SK-N-SH treated with all-trans-retinoic acid at 6 μM for 48 hours (cell line): ENCODE measurements at regions not wholly inside any gene's neighbourhood (a gene's known extent, or its start where the extent isn't known, plus 50 kb on each side); places are given as distances from the start of the nearest gene placed in this dataset.

Experiments used
- ARNTL ChIP-seq: fragments of 450-650 bp; formaldehyde crosslinking; IDR thresholded peaks from 2 replicates; pipeline ENCODE4 v1.5.0; 2020; ENCODE audit warnings: low read depth, mild to moderate bottlenecking, moderate library complexity, borderline replicate concordance
- CSDC2 ChIP-seq: fragments of 250-450 bp; sonication (Bioruptor Pico); IDR thresholded peaks from 2 replicates; pipeline ENCODE4 v1.5.0; 2020; ENCODE audit warnings: mild to moderate bottlenecking, moderate library complexity
- ISL1 ChIP-seq: fragments of 250-450 bp; sonication (Bioruptor Pico); IDR thresholded peaks from 2 replicates; pipeline ENCODE4 v2.1.2; 2022; ENCODE audit warnings: mild to moderate bottlenecking, moderate library complexity
- OSR1 ChIP-seq: fragments of 250-450 bp; sonication (Bioruptor Pico); IDR thresholded peaks from 2 replicates; pipeline ENCODE4 v1.8.0; 2022; ENCODE audit warnings: moderate library complexity, mild to moderate bottlenecking, inconsistent platforms
- PATZ1 ChIP-seq: fragments of 250-450 bp; sonication (Bioruptor Pico); IDR thresholded peaks from 2 replicates; pipeline ENCODE4 v1.8.0; 2020; ENCODE audit warnings: mild to moderate bottlenecking, moderate library complexity, borderline replicate concordance
- TOX ChIP-seq: fragments of 250-450 bp; sonication (Bioruptor Pico); IDR thresholded peaks from 2 replicates; pipeline ENCODE4 v1.8.0; 2021; ENCODE audit warnings: mild to moderate bottlenecking, moderate library complexity, borderline replicate concordance
- ZFP30 ChIP-seq: fragments of 450-650 bp; formaldehyde crosslinking; IDR thresholded peaks from 2 replicates; pipeline ENCODE4 v1.5.0; 2022; ENCODE audit warnings: mild to moderate bottlenecking, moderate library complexity
- ZNF565 ChIP-seq: fragments of 450-650 bp; formaldehyde crosslinking; conservative IDR thresholded peaks from 2 replicates; pipeline ENCODE4 v1.5.0; 2020; ENCODE audit warnings: low read depth, mild to moderate bottlenecking, moderate library complexity
- ZNF70 ChIP-seq: fragments of 450-650 bp; formaldehyde crosslinking; IDR thresholded peaks from 2 replicates; pipeline ENCODE4 v1.5.0; 2020; ENCODE audit warnings: mild to moderate bottlenecking, moderate library complexity
- TF ChIP-seq, protein P1 (sequence below): fragments of 250-450 bp; sonication (Bioruptor Pico); IDR thresholded peaks from 2 replicates; pipeline ENCODE4 v1.5.0; 2020; ENCODE audit warnings: mild to moderate bottlenecking, moderate library complexity
- TF ChIP-seq, protein P2 (sequence below): fragments of 250-450 bp; sonication (Bioruptor Pico); IDR thresholded peaks from 2 replicates; pipeline ENCODE4 v1.5.1; 2021; ENCODE audit warnings: mild to moderate bottlenecking, moderate library complexity

DNA sequence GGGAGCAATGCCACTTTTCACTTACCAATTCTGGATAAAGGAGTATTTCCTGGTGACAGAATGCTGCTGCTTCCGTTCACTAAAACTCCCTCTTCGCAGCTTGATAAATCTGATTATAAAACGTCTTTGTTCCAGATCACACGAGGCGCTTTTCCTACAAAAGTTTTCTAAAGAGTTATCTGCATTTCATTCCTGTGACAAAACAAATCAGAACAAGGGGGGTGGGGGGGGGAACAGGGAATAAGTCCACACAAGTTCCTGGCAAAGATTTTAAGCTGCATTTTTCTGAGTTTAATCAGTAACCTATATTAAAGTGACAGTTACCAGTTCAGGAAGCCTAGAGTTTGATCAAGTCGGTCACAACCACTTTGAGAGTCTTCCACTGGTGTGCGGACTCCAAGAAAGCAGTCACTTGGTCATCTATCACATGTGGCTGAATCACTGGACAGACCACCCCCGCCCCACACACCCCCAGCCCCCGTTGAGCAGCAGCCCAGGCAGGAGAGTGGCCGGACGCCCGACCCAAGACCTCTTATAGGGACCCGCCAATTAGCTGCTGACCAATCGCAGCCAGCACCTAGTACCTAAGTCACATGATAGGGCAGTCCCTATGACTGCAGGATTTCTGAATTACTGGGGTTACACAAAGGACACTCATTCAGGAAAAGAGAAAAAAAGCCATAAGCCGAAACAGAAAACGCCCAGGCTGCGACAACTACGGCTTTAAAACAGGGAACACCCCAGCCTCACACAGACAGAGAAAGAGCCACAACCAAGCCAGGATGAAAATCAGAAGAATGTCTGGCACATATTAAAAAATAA is 569.3 kb upstream of the DIPK2B start:
- TF ChIP-seq, protein P1, sequence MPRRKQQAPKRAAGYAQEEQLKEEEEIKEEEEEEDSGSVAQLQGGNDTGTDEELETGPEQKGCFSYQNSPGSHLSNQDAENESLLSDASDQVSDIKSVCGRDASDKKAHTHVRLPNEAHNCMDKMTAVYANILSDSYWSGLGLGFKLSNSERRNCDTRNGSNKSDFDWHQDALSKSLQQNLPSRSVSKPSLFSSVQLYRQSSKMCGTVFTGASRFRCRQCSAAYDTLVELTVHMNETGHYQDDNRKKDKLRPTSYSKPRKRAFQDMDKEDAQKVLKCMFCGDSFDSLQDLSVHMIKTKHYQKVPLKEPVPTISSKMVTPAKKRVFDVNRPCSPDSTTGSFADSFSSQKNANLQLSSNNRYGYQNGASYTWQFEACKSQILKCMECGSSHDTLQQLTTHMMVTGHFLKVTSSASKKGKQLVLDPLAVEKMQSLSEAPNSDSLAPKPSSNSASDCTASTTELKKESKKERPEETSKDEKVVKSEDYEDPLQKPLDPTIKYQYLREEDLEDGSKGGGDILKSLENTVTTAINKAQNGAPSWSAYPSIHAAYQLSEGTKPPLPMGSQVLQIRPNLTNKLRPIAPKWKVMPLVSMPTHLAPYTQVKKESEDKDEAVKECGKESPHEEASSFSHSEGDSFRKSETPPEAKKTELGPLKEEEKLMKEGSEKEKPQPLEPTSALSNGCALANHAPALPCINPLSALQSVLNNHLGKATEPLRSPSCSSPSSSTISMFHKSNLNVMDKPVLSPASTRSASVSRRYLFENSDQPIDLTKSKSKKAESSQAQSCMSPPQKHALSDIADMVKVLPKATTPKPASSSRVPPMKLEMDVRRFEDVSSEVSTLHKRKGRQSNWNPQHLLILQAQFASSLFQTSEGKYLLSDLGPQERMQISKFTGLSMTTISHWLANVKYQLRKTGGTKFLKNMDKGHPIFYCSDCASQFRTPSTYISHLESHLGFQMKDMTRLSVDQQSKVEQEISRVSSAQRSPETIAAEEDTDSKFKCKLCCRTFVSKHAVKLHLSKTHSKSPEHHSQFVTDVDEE (CRISPR knock-in tag): no peak
- TF ChIP-seq PATZ1 (no peak), ZNF70 (CRISPR knock-in tag) (no peak), ZFP30 (CRISPR knock-in tag) (no peak), ZNF565 (CRISPR knock-in tag) (no peak), ARNTL (CRISPR knock-in tag) (no peak), OSR1 (no peak), CSDC2 (CRISPR knock-in tag) (no peak), ISL1 (CRISPR knock-in tag) (no peak), TOX (CRISPR knock-in tag) (no peak)
- TF ChIP-seq, protein P2, sequence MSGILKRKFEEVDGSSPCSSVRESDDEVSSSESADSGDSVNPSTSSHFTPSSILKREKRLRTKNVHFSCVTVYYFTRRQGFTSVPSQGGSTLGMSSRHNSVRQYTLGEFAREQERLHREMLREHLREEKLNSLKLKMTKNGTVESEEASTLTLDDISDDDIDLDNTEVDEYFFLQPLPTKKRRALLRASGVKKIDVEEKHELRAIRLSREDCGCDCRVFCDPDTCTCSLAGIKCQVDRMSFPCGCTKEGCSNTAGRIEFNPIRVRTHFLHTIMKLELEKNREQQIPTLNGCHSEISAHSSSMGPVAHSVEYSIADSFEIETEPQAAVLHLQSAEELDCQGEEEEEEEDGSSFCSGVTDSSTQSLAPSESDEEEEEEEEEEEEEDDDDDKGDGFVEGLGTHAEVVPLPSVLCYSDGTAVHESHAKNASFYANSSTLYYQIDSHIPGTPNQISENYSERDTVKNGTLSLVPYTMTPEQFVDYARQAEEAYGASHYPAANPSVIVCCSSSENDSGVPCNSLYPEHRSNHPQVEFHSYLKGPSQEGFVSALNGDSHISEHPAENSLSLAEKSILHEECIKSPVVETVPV (CRISPR knock-in tag): no peak
